Caco-2 (cell line): ENCODE measurements at regions not wholly inside any gene's neighbourhood (a gene's known extent, or its start where the extent isn't known, plus 50 kb on each side); places are given as distances from the start of the nearest gene placed in this dataset.

Source experiments
- BruUV-seq: library from RNA; stranded (reverse); fragments of 400-500 nt; replicated peaks from 2 replicates; lab custom pipeline; 2021; lab: Mats Ljungman, UMichigan
- CTCF ChIA-PET: fragments of 300-600 bp; sonication (Branson Sonifier 250); formaldehyde crosslinking; loops from one replicate; lab custom pipeline; 2022; ENCODE audit warnings: antibody characterized with exemption; lab: Charles Lee
- POLR2A ChIA-PET: fragments of 300-600 bp; sonication (Branson Sonifier 250); formaldehyde crosslinking; loops from one replicate; lab custom pipeline; 2022; ENCODE audit warnings: antibody characterized with exemption; lab: Charles Lee
- DNase-seq, 2 experiments: peaks; one replicate each; pipeline versions ENCODE4 v3.0.0 to v3.0.0-alpha.2; 2020 to 2022
- H3K27me3 ChIP-seq: replicated peaks from 2 replicates; pipeline ENCODE4 v1.6.0; 2011; ENCODE audit warnings: low read length; ENCODE audit not compliant: control insufficient read depth, insufficient read depth
- H3K36me3 ChIP-seq: 2 replicates; pipeline ENCODE4 v1.5.1; 2011; ENCODE audit warnings: low read length; ENCODE audit not compliant: control insufficient read depth, insufficient read depth
- H3K4me1 ChIP-seq: fragments of 250-450 bp; sonication (Bioruptor Pico); 2 replicates; pipeline ENCODE4 v1.5.1; 2020; ENCODE audit warnings: mild to moderate bottlenecking
- H3K4me3 ChIP-seq: 2 replicates; pipeline ENCODE4 v1.5.1; 2011; ENCODE audit warnings: low read depth, mild to moderate bottlenecking, control low read depth, low read length
- H3K9me3 ChIP-seq: fragments of 250-450 bp; sonication (Bioruptor Pico); 2 replicates; pipeline ENCODE4 v1.5.1; 2020; ENCODE audit warnings: mild to moderate bottlenecking, moderate library complexity
- H3K27ac Mint-ChIP-seq: one replicate; pipeline ENCODE4 v1.8.0; 2022; ENCODE audit warnings: mixed read lengths; ENCODE audit not compliant: unreplicated experiment
- H3K27me3 Mint-ChIP-seq: one replicate; pipeline ENCODE4 v1.8.0; 2022; ENCODE audit warnings: mixed read lengths; ENCODE audit not compliant: insufficient read depth, unreplicated experiment
- H3K36me3 Mint-ChIP-seq: one replicate; pipeline ENCODE4 v1.8.0; 2022; ENCODE audit warnings: mild to moderate bottlenecking, mixed read lengths; ENCODE audit not compliant: insufficient read depth, unreplicated experiment
- H3K4me1 Mint-ChIP-seq: one replicate; pipeline ENCODE4 v1.8.0; 2022; ENCODE audit warnings: low read depth, mixed read lengths; ENCODE audit not compliant: unreplicated experiment
- H3K4me3 Mint-ChIP-seq: one replicate; pipeline ENCODE4 v1.8.0; 2022; ENCODE audit warnings: mild to moderate bottlenecking, moderate library complexity, mixed read lengths; ENCODE audit not compliant: unreplicated experiment
- H3K9me3 Mint-ChIP-seq: one replicate; pipeline ENCODE4 v1.8.0; 2022; ENCODE audit warnings: mixed read lengths; ENCODE audit not compliant: unreplicated experiment
- intact Hi-C: fragments of 100-400 bp; cut with micrococcal nuclease; formaldehyde crosslinking; loops from one replicate; pipeline ENCODE4 v1.10.0; 2022; ENCODE audit not compliant: unreplicated experiment
- TF ChIP-seq, protein P1 (sequence below), 2 experiments: fragments of 200-600 bp in 1 of 2; IDR thresholded peaks; 1 replicate in 1 of 2; 2 replicates in 1 of 2; pipeline versions ENCODE4 v1.5.1 to v1.8.0; 2011 to 2022; ENCODE audit warnings: antibody characterized with exemption in 1 of 2, control low read depth in 1 of 2, inconsistent platforms in 1 of 2, low read depth in 1 of 2, low read length in 1 of 2, mild to moderate bottlenecking in 1 of 2, moderate library complexity in 1 of 2; ENCODE audit not compliant: insufficient read depth in 1 of 2, severe bottlenecking in 1 of 2, unreplicated experiment in 1 of 2

GRCh38 chr10:28778524-28778923 is 101.2 kb downstream of the BAMBI start:
- H3K27ac Mint-ChIP-seq: no peak overlapping the region
- Histone ChIP-seq H3K27me3 (no peaks in the 10 kb centered on the region), H3K9me3 (no peaks in the 10 kb centered on the region), H3K4me3 (no peak overlapping the region), H3K36me3 (no peaks in the 10 kb centered on the region), H3K4me1 (peaks cover 35% of the 10 kb centered on the region)
- ChIA-PET CTCF (interaction anchor here (0.7 kb wide), 1 partner anchor 103 kb away, joined by 3 read pairs; no protein-coding TSS in a partner anchor), POLR2A (no interaction called here)
- no peaks in the 10 kb centered on the region for H3K36me3 Mint-ChIP-seq
- no peaks in the 10 kb centered on the region for H3K27me3 Mint-ChIP-seq
- H3K9me3 Mint-ChIP-seq: peaks cover 12% of the 10 kb centered on the region
- TF ChIP-seq, protein P1, sequence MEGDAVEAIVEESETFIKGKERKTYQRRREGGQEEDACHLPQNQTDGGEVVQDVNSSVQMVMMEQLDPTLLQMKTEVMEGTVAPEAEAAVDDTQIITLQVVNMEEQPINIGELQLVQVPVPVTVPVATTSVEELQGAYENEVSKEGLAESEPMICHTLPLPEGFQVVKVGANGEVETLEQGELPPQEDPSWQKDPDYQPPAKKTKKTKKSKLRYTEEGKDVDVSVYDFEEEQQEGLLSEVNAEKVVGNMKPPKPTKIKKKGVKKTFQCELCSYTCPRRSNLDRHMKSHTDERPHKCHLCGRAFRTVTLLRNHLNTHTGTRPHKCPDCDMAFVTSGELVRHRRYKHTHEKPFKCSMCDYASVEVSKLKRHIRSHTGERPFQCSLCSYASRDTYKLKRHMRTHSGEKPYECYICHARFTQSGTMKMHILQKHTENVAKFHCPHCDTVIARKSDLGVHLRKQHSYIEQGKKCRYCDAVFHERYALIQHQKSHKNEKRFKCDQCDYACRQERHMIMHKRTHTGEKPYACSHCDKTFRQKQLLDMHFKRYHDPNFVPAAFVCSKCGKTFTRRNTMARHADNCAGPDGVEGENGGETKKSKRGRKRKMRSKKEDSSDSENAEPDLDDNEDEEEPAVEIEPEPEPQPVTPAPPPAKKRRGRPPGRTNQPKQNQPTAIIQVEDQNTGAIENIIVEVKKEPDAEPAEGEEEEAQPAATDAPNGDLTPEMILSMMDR (IDR thresholded peaks at IDR 0.05; ENCODE audit: insufficient read depth in 1 of 2, low read depth in 1 of 2, low read length in 1 of 2, severe bottlenecking in 1 of 2, unreplicated experiment in 1 of 2): no peak
- intact Hi-C loops: loop anchor here (10.0 kb wide), 1 partner anchor 106 kb away; no protein-coding TSS in a partner anchor
- peaks cover 32% of the 10 kb centered on the region for H3K4me1 Mint-ChIP-seq
- no peak overlapping the region for H3K4me3 Mint-ChIP-seq
- no peak for DNase-seq
- no TSS peak for BruUV-seq

GRCh38 chr10:28781296-28781695 is 104.0 kb downstream of the BAMBI start:
- no peaks in the 10 kb centered on the region for H3K9me3 Mint-ChIP-seq
- TF ChIP-seq, protein P1 (IDR thresholded peaks at IDR 0.05; ENCODE audit: insufficient read depth in 1 of 2, low read depth in 1 of 2, low read length in 1 of 2, severe bottlenecking in 1 of 2, unreplicated experiment in 1 of 2): no peak
- H3K27me3 Mint-ChIP-seq: no peaks in the 10 kb centered on the region
- H3K36me3 Mint-ChIP-seq: no peaks in the 10 kb centered on the region
- Histone ChIP-seq H3K9me3 (no peaks in the 10 kb centered on the region), H3K4me1 (peaks cover 28% of the 10 kb centered on the region), H3K36me3 (no peaks in the 10 kb centered on the region), H3K27me3 (no peaks in the 10 kb centered on the region), H3K4me3 (no peak overlapping the region)
- DNase-seq: no peak
- ChIA-PET POLR2A (interaction anchor here (0.7 kb wide), 1 partner anchor 426 kb away, joined by 12 read pairs; no protein-coding TSS in a partner anchor), CTCF (no interaction called here)
- intact Hi-C loops: no loop called here
- no peak overlapping the region for H3K4me3 Mint-ChIP-seq
- H3K27ac Mint-ChIP-seq: no peak overlapping the region
- H3K4me1 Mint-ChIP-seq: peaks cover 31% of the 10 kb centered on the region
- no TSS peak for BruUV-seq

DNA sequence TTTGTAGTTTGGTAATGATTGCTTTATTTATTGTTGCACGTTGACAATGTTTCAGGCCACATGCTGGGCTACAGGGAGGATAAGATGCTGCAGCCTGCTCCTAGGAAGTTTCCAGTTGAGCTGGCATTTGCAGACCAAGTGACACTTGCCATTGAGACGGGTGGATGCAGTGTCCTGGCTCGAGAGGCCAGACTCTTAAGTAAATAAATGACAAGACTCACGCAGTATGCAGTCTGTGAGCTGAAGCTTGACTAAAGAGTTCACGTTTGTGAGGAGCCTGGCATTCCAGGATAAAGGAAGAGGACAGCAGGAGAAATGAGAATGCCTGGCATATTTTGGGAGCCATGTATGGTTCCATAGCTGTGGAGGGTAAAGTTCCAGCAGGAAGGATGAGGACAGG is 105.8 kb downstream of the BAMBI start:
- H3K36me3 Mint-ChIP-seq: no peaks in the 10 kb centered on the region
- no peaks in the 10 kb centered on the region for H3K27me3 Mint-ChIP-seq
- H3K4me1 ChIP-seq: peaks cover 28% of the 10 kb centered on the region
- CTCF ChIA-PET: interaction anchor here (0.8 kb wide), 1 partner anchor 38 kb away, joined by 4 read pairs; no protein-coding TSS in a partner anchor
- H3K27me3 ChIP-seq: no peaks in the 10 kb centered on the region
- H3K36me3 ChIP-seq: no peaks in the 10 kb centered on the region
- no TSS peak for BruUV-seq
- H3K4me3 ChIP-seq: no peak overlapping the region
- POLR2A ChIA-PET: no interaction called here
- H3K9me3 Mint-ChIP-seq: no peaks in the 10 kb centered on the region
- no peaks in the 10 kb centered on the region for H3K9me3 ChIP-seq
- TF ChIP-seq, protein P1 (IDR thresholded peaks at IDR 0.05; ENCODE audit: insufficient read depth in 1 of 2, low read depth in 1 of 2, low read length in 1 of 2, severe bottlenecking in 1 of 2, unreplicated experiment in 1 of 2): no peak
- peak in 1 of 2 experiments; percentile 24 for DNase-seq
- H3K4me1 Mint-ChIP-seq: peaks cover 31% of the 10 kb centered on the region
- H3K4me3 Mint-ChIP-seq: peak overlapping the region; percentile 1
- H3K27ac Mint-ChIP-seq: peak overlapping the region; percentile 2
- intact Hi-C loops: no loop called here
